ENCODE measurements at regions not wholly inside any gene's neighbourhood (a gene's known extent, or its start where the extent isn't known, plus 50 kb on each side); places are given as distances from the start of the nearest gene placed in this dataset.

GRCh38 chr18:8928044-8928443 lies 174.5 kb upstream of the NDUFV2 start:
- no peaks in the 10 kb centered on the region for H3K9me3 ChIP-seq (ENCODE audit: control insufficient read depth, insufficient read depth, low read depth, low read length)
- ChIA-PET POLR2A (no interaction called here), CTCF (no interaction called here)
- no peak overlapping the region for H3K4me3 ChIP-seq (ENCODE audit: low read depth in 2 of 2, low read length in 2 of 2)
- no TSS peak for BruUV-seq (replicated peaks)
- no peak overlapping the region for H3K27ac ChIP-seq (ENCODE audit: low read length)
- no peaks in the 10 kb centered on the region for H3K36me3 ChIP-seq (ENCODE audit: control insufficient read depth, insufficient read depth, low read length)
- TF ChIP-seq SIN3A (IDR thresholded peaks at IDR 0.05; ENCODE audit: borderline replicate concordance, insufficient read depth, low read depth, low read length) (no peak), TCF7L2 (IDR thresholded peaks at IDR 0.05; ENCODE audit: low read depth, low read length) (no peak), REST (IDR thresholded peaks at IDR 0.05; ENCODE audit: insufficient read depth in 1 of 2, low read depth in 2 of 2, low read length in 1 of 2) (no peak), POLR2AphosphoS5 (IDR thresholded peaks at IDR 0.05; ENCODE audit: low read depth, low read length) (no peak), CTCF (IDR thresholded peaks at IDR 0.05) (no peak)
- in situ Hi-C loops (cut with HindIII; ENCODE audit: low pct_unique_long_range_greater_than_20kb, low sequenced_read_pairs), result no loop called here
- ATAC-seq (no peak), DNase-seq (ENCODE audit: low read depth, low spot score) (no peak)
- H3K27me3 ChIP-seq (ENCODE audit: control insufficient read depth, insufficient read depth, low read length), result no peaks in the 10 kb centered on the region
- intact Hi-C loops (cut with micrococcal nuclease; ENCODE audit: unreplicated experiment), result no loop called here
- no peaks in the 10 kb centered on the region for H3K4me1 ChIP-seq (ENCODE audit: control insufficient read depth, insufficient read depth, low read length)

GRCh38 chr18:8928847-8929780 lies 173.4 kb upstream of the NDUFV2 start:
- in situ Hi-C loops (cut with HindIII; ENCODE audit: low pct_unique_long_range_greater_than_20kb, low sequenced_read_pairs), result no loop called here
- H3K4me1 ChIP-seq (ENCODE audit: control insufficient read depth, insufficient read depth, low read length), result no peaks in the 10 kb centered on the region
- no peaks in the 10 kb centered on the region for H3K36me3 ChIP-seq (ENCODE audit: control insufficient read depth, insufficient read depth, low read length)
- ATAC-seq, result no peak
- no peak for TF ChIP-seq TCF7L2 (IDR thresholded peaks at IDR 0.05; ENCODE audit: low read depth, low read length)
- no peak for TF ChIP-seq POLR2AphosphoS5 (IDR thresholded peaks at IDR 0.05; ENCODE audit: low read depth, low read length)
- TF ChIP-seq REST (IDR thresholded peaks at IDR 0.05; ENCODE audit: insufficient read depth in 1 of 2, low read depth in 2 of 2, low read length in 1 of 2), result no peak
- TF ChIP-seq SIN3A (IDR thresholded peaks at IDR 0.05; ENCODE audit: borderline replicate concordance, insufficient read depth, low read depth, low read length), result no peak
- TF ChIP-seq CTCF (IDR thresholded peaks at IDR 0.05), result no peak
- intact Hi-C loops (cut with micrococcal nuclease; ENCODE audit: unreplicated experiment), result no loop called here
- CTCF ChIA-PET, result no interaction called here
- POLR2A ChIA-PET, result no interaction called here
- no peak overlapping the region for H3K27ac ChIP-seq (ENCODE audit: low read length)
- no peaks in the 10 kb centered on the region for H3K9me3 ChIP-seq (ENCODE audit: control insufficient read depth, insufficient read depth, low read depth, low read length)
- BruUV-seq (replicated peaks), result no TSS peak
- DNase-seq (ENCODE audit: low read depth, low spot score), result no peak
- no peak overlapping the region for H3K4me3 ChIP-seq (ENCODE audit: low read depth in 2 of 2, low read length in 2 of 2)
- H3K27me3 ChIP-seq (ENCODE audit: control insufficient read depth, insufficient read depth, low read length), result no peaks in the 10 kb centered on the region

Data from Panc1 (cell line).